B cell (primary cell): ENCODE measurements at regions not wholly inside any gene's neighbourhood (a gene's known extent, or its start where the extent isn't known, plus 50 kb on each side); places are given as distances from the start of the nearest gene placed in this dataset.

ENCODE experiments used
- ATAC-seq: fragments of 200-7000 bp; cut with Tn5 transposase; one replicate; pipeline ENCODE4 v1.10.0; 2021; ENCODE audit warnings: low read depth, mild to moderate bottlenecking, moderate number of reproducible peaks, moderate library complexity
- CTCF ChIA-PET: fragments of 350-600 bp; sonication (Branson Sonifier 250); formaldehyde crosslinking; loops from one replicate; lab custom pipeline; 2021; ENCODE audit warnings: antibody characterized with exemption, inconsistent platforms; lab: Charles Lee
- POLR2A ChIA-PET: fragments of 350-600 bp; sonication (Branson Sonifier 250); formaldehyde crosslinking; loops from one replicate; lab custom pipeline; 2021; ENCODE audit warnings: antibody characterized with exemption; lab: Charles Lee
- DNase-seq: peaks from one replicate; pipeline ENCODE4 v3.0.0; 2013
- H2AFZ ChIP-seq: 2 replicates; pipeline ENCODE4 v1.6.1; 2012; ENCODE audit warnings: mild to moderate bottlenecking, low read depth, low read length; ENCODE audit not compliant: insufficient read depth, poor library complexity, severe bottlenecking
- H3K27ac ChIP-seq, 2 donors: 1 replicate in 1 of 2; 2 replicates in 1 of 2; pipeline ENCODE4 v1.5.1; 2012 to 2013; ENCODE audit warnings: low read length in 2 of 2, mild to moderate bottlenecking in 2 of 2, moderate library complexity in 1 of 2
- H3K27me3 ChIP-seq, 4 experiments: fragments of 200-600 bp in 1 of 4; sonication (generic) in 1 of 4; replicated peaks in 1 of 4; 1 replicate in 2 of 4; 2 replicates in 2 of 4; pipeline versions ENCODE4 v1.6.1 to v1.7.0; 2013 to 2016; ENCODE audit warnings: low read length in 3 of 4, mild to moderate bottlenecking in 2 of 4, mixed read lengths in 1 of 4, moderate library complexity in 1 of 4; ENCODE audit not compliant: insufficient read depth in 4 of 4, control insufficient read depth in 3 of 4; ENCODE audit errors: control extremely low read depth in 1 of 4
- H3K36me3 ChIP-seq, 2 experiments: replicated peaks in 1 of 2; 1 replicate in 1 of 2; 2 replicates in 1 of 2; pipeline versions ENCODE4 v1.6.1 to v1.7.1; 2013; ENCODE audit warnings: low read length in 1 of 2; ENCODE audit not compliant: insufficient read depth in 2 of 2, control insufficient read depth in 1 of 2; ENCODE audit errors: control extremely low read depth in 1 of 2, extremely low read depth in 1 of 2
- H3K4me1 ChIP-seq, 2 donors: fragments of 200-600 bp in 1 of 2; sonication (generic) in 1 of 2; 1 replicate in 1 of 2; 2 replicates in 1 of 2; pipeline versions ENCODE4 v1.5.1 to v1.6.1; 2013 to 2017; ENCODE audit warnings: low read length in 2 of 2; ENCODE audit not compliant: control insufficient read depth in 2 of 2, insufficient read depth in 2 of 2
- H3K4me2 ChIP-seq: replicated peaks from 2 replicates; pipeline ENCODE3; 2012; ENCODE audit warnings: mild to moderate bottlenecking, low read depth, low read length; ENCODE audit not compliant: poor library complexity, severe bottlenecking
- H3K4me3 ChIP-seq, 5 experiments: fragments of 200-600 bp in 1 of 5; sonication (generic) in 1 of 5; 1 replicate in 3 of 5; 2 replicates in 2 of 5; pipeline versions ENCODE4 v1.5.1 to v1.7.0; 2011 to 2016; ENCODE audit warnings: low read length in 4 of 5, mild to moderate bottlenecking in 4 of 5, low read depth in 2 of 5, control low read depth in 1 of 5, moderate library complexity in 1 of 5; ENCODE audit not compliant: insufficient read depth in 1 of 5; ENCODE audit errors: control extremely low read depth in 1 of 5, extremely low read depth in 1 of 5
- H3K79me2 ChIP-seq: fragments of 200-600 bp; sonication (generic); one replicate; pipeline ENCODE4 v1.6.0; 2016; ENCODE audit warnings: low read length; ENCODE audit not compliant: control insufficient read depth, insufficient read depth
- H3K9ac ChIP-seq: fragments of 200-600 bp; sonication (generic); 2 replicates; pipeline ENCODE4 v1.6.1; 2017; ENCODE audit warnings: mild to moderate bottlenecking, low read length, moderate library complexity
- H3K9me3 ChIP-seq, 3 donors: one replicate each; pipeline versions ENCODE4 v1.6.1 to v1.7.1; 2013; ENCODE audit warnings: low read length in 2 of 3; ENCODE audit not compliant: control insufficient read depth in 2 of 3, insufficient read depth in 1 of 3; ENCODE audit errors: control extremely low read depth in 1 of 3
- H4K20me1 ChIP-seq: 2 replicates; pipeline ENCODE4 v1.6.0; 2012; ENCODE audit warnings: mild to moderate bottlenecking, low read length; ENCODE audit not compliant: insufficient read depth, control insufficient read depth, poor library complexity, severe bottlenecking
- H3K27ac Mint-ChIP-seq: one replicate; pipeline ENCODE4 v1.8.0; 2021; ENCODE audit warnings: mixed read lengths
- H3K27me3 Mint-ChIP-seq: one replicate; pipeline ENCODE4 v1.8.0; 2021; ENCODE audit warnings: mixed read lengths
- H3K4me1 Mint-ChIP-seq: one replicate; pipeline ENCODE4 v1.8.0; 2021; ENCODE audit warnings: mixed read lengths
- H3K4me3 Mint-ChIP-seq: one replicate; pipeline ENCODE4 v1.8.0; 2021; ENCODE audit warnings: mixed read lengths
- H3K9me3 Mint-ChIP-seq: one replicate; pipeline ENCODE4 v1.8.0; 2022; ENCODE audit warnings: mixed read lengths; ENCODE audit not compliant: insufficient read depth
- CTCF ChIP-seq: fragments of 200-600 bp; IDR thresholded peaks from one replicate; pipeline ENCODE4 v1.8.0; 2022; ENCODE audit warnings: antibody characterized with exemption, mild to moderate bottlenecking
- EZH2 ChIP-seq: IDR thresholded peaks from 2 replicates; pipeline ENCODE4 v1.6.1; 2012; ENCODE audit warnings: borderline replicate concordance, low read depth, mild to moderate bottlenecking, moderate library complexity, low read length; ENCODE audit not compliant: insufficient read depth, poor library complexity, severe bottlenecking
- WGBS: methylation state at CpG from one replicate; pipeline ENCODE4 v1.1.5; 2013; ENCODE audit warnings: missing lambda C conversion rate; ENCODE audit not compliant: insufficient coverage; 5-methylcytosine and 5-hydroxymethylcytosine counted together
- intact Hi-C: fragments of 100-400 bp; cut with micrococcal nuclease; formaldehyde crosslinking; loops from one replicate; pipeline ENCODE4 v1.10.0; 2022

GRCh38 chr6:4271761-4272470, 136.5 kb upstream of the ECI2 start:
- CTCF ChIA-PET = interaction anchor here (0.8 kb wide), 1 partner anchor 577 kb away, joined by 3 read pairs; no protein-coding TSS in a partner anchor
- 100% methylated on average over 1 of the region's 6 CpGs for WGBS
- ATAC-seq = no peak
- H3K9me3 Mint-ChIP-seq = no peaks in the 10 kb centered on the region
- Histone ChIP-seq H3K9ac (no peak overlapping the region), H3K79me2 (no peaks in the 10 kb centered on the region), H3K27me3 (no peaks in the 10 kb centered on the region), H3K4me3 (no peak overlapping the region), H3K36me3 (no peaks in the 10 kb centered on the region), H3K27ac (no peak overlapping the region), H3K9me3 (no peaks in the 10 kb centered on the region), H2AFZ (no peak overlapping the region), H4K20me1 (no peaks in the 10 kb centered on the region), H3K4me2 (no peak overlapping the region), H3K4me1 (no peaks in the 10 kb centered on the region)
- H3K4me3 Mint-ChIP-seq = no peak overlapping the region
- no peak for DNase-seq
- peaks cover 10% of the 10 kb centered on the region for H3K27me3 Mint-ChIP-seq
- no peak overlapping the region for H3K27ac Mint-ChIP-seq
- intact Hi-C loops = no loop called here
- TF ChIP-seq EZH2 (no peak), CTCF (no peak)
- no peaks in the 10 kb centered on the region for H3K4me1 Mint-ChIP-seq
- POLR2A ChIA-PET = no interaction called here

- intact Hi-C loops = no loop called here
- no peak overlapping the region for H3K4me2 ChIP-seq
- no peaks in the 10 kb centered on the region for H3K9me3 ChIP-seq
- H3K27me3 ChIP-seq = no peaks in the 10 kb centered on the region
- ChIA-PET POLR2A (no interaction called here), CTCF (interaction anchor here (0.8 kb wide), 1 partner anchor 9 kb away, joined by 6 read pairs; no protein-coding TSS in a partner anchor)
- Mint-ChIP-seq H3K9me3 (no peaks in the 10 kb centered on the region), H3K27me3 (peaks cover 16% of the 10 kb centered on the region), H3K4me3 (no peak overlapping the region), H3K4me1 (no peaks in the 10 kb centered on the region), H3K27ac (no peak overlapping the region)
- DNase-seq (no peak), ATAC-seq (no peak)
- H3K27ac ChIP-seq = no peak overlapping the region
- H3K4me1 ChIP-seq = no peaks in the 10 kb centered on the region
- H3K4me3 ChIP-seq = no peak overlapping the region
- H3K79me2 ChIP-seq = no peaks in the 10 kb centered on the region
- no peak overlapping the region for H3K9ac ChIP-seq
- no peak overlapping the region for H2AFZ ChIP-seq
- H4K20me1 ChIP-seq = no peaks in the 10 kb centered on the region
- whole genome bisulfite sequencing = no CpG with 5 or more reads among the region's 1 CpG
- TF ChIP-seq EZH2 = no peak
- no peak for TF ChIP-seq CTCF
- H3K36me3 ChIP-seq = no peaks in the 10 kb centered on the region
Measured at GRCh38 chr6:4270776-4271175, 135.4 kb upstream of the ECI2 start.
